Prostate gland (tissue), 2 donors: ENCODE measurements at regions not wholly inside any gene's neighbourhood (a gene's known extent, or its start where the extent isn't known, plus 50 kb on each side); places are given as distances from the start of the nearest gene placed in this dataset.

Source experiments
- CTCF ChIP-seq, 4 experiments: fragments of 200-600 bp in 2 of 4; fragments of 450-650 bp in 2 of 4; sonication (generic) in 2 of 4; IDR thresholded peaks; 1 replicate in 3 of 4; 2 replicates in 1 of 4; pipeline ENCODE4 v1.5.1; 2016 to 2019; ENCODE audit warnings: antibody characterized with exemption in 4 of 4, mild to moderate bottlenecking in 2 of 4, moderate library complexity in 2 of 4
- POLR2AphosphoS5 ChIP-seq: sonication (generic); formaldehyde crosslinking; IDR thresholded peaks from one replicate; pipeline ENCODE4 v1.6.1; 2017; ENCODE audit warnings: antibody characterized with exemption

GRCh38 chr13:111616203-111616602 lies 295.8 kb downstream of the TEX29 start:
- TF ChIP-seq POLR2AphosphoS5 = no peak
- no peak for TF ChIP-seq CTCF (IDR thresholded peaks at IDR 0.05)
